Stimulated activated CD4-positive, alpha-beta T cell treated with anti-CD3 and anti-CD28 coated beads, Interleukin-1b, Interleukin-23, amount 100 ng/mL, for 24 hours (primary cell): ENCODE measurements at regions not wholly inside any gene's neighbourhood (a gene's known extent, or its start where the extent isn't known, plus 50 kb on each side); places are given as distances from the start of the nearest gene placed in this dataset.

Experiments used
- DNase-seq, 4 experiments: peaks; one replicate each; pipeline ENCODE4 v3.0.0-alpha.2; 2020; ENCODE audit warnings: low read depth in 4 of 4, low spot score in 1 of 4

DNA sequence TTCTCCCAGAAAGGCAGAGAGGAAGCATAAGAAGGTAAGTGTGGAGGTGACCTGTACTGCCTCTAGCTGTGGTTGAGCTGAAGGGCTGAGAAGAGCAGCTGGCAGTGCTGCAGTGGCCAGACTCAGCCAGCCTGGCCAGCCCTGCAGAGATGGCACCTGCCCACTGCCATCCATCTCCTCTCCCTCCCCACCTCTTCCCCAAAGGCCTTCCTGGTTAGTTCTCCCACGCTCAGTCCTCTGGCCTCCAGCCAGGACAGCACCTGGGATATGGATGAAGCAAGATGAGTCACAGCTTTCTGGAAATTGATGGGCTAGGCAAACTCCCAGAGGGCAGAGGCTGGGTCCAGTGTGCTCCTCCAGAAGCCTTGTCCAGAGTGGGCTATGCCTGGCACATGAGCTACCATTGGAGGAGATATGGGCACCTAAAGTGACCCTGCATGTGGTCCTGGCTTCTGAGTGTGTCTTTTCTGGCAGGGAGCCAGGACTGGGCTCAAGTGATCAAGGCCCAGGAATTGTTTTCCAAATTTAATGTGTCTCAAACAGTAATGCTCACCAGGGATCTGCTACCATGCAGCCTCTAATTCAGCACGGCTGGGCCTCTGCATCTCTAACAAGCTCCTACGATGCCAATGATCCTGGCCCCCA, 81.0 kb upstream of the CACUL1 start:
- no peak for DNase-seq

DNA sequence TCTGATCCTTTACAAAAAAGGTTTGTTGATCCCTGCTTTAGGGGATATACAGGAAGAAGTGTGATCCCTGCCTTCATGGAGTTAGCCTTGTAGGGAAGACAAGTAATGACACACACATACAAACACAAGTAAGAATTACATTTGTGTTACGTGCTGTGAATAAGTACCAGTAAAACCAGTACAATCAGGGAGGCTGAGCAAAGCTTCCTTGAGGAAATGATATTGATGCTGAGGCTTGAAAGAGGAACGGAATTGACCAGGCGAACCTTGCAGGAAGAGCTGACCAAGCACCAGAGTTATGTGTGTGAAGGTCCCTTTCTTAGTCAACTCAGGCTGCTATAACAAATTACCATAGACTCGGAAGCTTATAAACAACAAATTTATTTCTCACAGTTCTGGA, 83.6 kb upstream of the CACUL1 start:
- DNase-seq, result no peak

DNA sequence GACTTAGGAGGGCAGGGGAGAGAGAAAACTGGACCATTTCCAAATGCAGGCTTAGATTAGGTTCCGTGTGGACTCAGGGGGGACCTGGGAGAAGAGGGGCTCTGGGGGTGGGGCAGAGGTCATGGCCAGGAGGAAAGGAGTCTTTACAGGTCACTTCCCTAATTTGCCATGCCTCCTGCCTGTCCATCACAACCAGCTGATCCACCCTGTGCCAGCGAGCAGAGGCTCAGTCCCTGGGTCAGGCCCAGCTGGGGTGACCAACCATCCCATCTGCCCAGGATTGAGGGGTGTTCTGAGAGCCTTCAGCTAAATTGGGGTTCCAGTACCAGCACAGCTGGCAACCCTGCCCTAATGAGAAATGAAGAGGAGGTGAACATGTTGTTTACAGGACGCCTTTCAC, 84.6 kb upstream of the CACUL1 start:
- DNase-seq, result no peak

DNA sequence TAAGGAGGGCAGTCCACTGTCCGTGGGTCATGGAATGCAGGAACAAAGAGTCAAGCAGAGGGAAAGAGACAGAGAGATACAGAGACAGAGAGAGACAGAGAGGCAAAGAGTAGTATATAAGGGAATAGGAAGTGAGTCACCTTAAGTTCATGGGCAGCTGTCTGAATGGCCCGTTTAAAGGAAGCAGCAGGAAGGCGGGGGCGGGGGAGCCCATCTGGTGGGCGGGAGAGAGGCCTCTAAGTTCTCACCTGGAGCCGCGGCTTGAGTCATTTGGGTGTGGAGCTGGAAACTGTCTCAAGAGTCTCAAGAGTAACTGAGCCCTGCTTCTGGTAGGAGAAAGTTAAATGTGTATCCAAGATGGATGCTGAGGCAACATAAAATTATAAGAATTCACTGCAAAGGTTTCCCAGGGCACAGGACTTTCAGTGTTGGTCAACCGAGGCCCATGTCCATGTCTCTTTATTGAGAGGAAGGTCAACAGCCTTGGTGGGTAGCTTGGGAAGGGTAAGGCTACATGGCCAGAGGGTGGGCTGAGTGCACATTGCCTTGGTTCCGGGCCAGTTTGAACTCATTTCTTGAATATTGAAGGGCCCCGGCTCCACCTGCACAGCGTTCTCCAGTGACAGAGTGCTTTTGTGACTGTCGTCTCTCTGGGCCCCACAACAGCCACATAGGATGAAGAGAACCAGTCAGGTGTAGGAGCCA, 85.5 kb upstream of the CACUL1 start:
- peak in 3 of 4 experiments; percentile 12 to 62 (median 28) for DNase-seq

DNA sequence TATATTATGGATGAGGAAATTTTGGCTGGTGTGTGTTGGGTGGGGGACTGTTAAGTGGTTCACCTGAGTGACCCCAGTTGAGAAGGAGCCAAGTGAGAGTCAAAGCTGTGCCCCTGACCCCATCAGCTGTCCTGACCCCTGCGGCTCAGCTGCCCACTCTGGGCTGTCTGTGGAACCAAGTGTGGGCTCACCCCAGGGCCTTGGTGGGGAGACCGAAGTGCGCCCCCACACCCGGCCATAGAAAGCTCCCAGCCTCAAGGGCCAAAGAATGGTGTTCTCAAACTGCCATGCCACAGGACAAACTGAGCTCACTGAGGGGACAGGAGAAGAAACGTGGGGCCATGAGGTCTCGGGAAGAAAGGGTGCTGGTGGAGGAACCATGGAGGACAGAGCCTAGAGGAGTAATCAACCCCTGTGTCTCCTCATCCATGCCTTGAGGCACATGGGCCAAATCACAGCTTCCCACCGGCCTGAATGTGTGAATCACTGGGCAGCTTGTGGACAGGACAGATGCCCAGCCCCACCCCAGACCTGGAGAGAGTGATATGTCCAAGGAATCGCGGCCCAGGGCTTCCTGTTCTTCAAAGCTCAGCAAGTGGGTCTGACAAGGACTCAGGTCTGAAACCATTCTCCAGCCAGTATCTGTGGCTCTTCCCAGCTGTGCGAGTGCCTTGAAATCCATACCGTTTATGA, 86.2 kb upstream of the CACUL1 start:
- no peak for DNase-seq

DNA sequence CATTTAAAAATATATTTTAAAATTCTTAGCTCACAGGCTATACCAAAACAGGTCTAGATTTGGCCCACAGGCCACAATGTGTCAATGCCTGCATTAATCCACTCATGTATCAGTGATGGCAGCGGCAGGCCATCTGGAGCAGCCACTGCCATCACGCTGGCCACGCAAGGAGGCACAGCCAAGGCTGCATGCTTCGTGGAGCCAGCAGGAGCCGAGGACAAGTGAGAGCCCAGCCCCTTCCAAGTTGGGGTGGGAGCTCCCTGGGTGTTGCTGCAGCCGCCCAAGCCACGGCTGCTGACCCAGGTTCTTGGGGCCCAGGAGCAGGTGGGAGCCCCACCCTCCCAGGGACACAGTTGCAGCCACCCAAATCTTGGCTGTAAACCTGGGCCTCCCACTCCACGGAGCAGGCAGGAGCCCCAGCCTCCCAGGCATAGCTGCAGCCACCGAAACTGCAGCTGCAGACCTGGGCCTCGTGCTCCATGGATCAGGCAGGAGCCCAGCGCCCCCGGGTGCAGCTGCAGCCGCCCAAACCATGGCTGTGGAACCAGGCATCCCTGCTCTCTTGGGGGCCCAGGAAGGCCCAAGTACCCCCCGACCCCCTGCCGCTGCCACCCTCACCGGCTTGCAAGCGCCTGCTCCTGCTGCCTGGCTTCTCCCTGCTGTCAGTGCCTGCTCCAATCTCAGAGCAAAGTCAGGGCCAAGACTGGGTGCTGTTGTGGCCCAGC, 87.3 kb upstream of the CACUL1 start:
- no peak for DNase-seq

DNA sequence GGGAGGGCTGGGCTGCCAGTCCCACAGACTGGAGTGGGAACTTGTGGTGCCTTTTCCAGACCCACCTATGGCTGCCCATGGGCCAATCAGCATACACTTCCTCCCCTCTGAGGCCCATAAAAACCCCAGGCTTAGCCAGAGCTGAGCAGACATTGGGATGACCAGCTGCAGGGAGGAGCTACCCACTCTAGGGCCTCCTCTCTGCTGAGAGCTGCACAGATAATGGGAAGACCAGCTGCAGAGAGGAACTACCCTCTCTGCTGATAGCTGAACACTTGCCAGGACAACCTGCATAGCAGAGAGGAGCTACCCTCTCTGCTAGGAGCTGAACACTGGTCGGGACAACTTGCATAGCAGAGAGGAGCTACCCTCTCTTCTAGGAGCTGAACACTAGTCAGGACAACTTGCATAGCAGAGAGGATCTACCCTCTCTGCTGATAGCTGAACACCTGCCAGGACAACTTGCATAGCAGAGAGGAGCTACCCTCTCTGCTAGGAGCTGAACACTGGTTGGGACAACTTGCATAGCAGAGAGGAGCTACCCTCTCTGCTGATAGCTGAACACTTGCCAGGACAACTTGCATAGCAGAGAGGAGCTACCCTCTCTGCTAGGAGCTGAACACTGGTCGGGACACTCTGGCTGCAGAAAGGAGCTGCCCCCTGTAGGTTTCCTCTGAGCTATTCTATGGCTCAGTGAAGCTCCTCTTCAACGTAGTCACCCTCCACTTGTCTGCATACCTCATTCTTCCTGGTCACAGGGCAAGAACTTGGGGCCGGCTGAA, 88.3 kb upstream of the CACUL1 start:
- DNase-seq, result no peak

DNA sequence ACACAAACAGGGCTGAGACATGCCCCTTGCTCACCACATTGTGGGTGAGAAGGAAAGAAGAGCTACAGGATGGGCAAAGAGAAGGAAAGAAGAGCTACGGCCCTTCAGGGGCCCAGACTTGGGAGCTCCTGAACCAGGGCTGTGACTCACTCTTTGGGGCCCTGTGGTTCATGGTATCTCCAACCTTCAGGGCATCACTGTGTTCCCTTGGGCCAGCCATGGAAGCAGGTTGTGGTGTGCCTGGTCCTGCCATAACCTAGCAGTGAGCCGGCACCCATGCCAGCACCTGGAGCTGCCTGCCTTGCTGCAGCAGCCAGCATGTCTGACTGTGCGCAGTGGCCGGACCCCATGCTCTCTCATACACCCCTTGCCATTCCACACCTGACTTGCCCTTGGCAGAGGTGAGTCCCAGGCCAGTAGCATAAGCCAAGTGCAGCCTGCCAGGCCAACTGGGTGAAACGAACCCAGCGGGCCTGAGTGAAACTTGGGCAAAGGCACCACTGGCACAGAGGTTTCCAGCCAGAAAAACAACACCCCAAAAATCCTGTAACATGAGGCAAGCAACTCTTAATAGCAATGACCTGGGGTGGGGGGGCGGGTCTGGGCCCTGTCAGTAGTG, 89.0 kb upstream of the CACUL1 start:
- DNase-seq, result no peak

DNA sequence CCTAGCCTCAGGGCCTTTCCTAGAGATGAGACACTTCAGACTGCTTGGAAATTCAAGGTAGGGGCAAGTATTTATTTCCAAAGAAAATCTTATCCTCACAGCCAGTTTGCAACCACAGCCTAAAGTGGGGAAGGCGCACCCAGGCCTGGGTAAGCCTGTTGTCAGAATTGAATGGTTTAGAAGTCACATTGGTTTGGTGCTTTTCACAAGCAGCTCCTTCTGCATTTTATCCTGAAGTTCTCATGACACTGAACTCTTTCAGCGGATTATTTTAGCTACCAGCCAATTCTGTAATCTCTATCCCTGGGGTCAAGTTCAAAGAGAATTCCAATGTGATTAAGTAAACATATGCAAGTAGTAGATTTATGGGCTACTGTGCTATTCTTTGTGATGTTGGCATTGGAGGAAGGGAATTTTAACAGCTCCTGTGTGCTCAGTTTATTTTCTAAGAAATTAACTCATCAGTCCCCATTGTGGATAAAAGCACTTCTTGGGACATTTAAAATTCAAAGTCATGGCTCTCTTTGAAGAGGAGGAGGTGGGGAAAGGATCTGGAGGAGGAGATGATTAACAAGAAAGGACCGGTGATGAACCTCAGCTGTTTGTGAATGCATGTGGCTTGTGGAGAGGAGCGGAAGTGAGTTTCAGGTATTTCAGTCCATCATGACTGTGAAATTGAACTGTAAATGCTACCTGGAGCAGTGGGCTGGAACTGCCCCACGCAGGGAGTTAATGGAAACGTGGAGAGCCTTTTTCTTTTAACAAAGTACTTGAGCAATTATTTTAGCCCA, 90.2 kb upstream of the CACUL1 start:
- DNase-seq, result no peak

DNA sequence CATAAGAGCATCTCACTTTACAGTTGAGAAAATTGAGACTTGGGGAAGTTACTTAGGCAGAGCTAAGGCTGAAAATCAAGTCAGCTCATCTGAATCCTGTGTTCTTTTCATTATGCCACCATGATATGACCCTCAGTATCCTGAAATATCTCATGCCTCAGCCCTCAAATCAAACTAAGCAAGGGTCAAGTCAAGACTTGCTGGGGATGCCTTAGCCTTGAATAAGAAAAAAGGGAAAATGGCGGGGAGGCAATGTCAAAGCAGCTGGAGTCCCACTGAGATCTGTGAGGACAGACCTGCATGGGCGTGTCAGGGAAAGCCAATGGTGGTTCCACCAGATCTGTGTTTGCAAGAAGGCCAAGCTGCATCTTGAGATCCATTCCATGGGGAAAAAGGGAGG, 91.0 kb upstream of the CACUL1 start:
- DNase-seq, result no peak

DNA sequence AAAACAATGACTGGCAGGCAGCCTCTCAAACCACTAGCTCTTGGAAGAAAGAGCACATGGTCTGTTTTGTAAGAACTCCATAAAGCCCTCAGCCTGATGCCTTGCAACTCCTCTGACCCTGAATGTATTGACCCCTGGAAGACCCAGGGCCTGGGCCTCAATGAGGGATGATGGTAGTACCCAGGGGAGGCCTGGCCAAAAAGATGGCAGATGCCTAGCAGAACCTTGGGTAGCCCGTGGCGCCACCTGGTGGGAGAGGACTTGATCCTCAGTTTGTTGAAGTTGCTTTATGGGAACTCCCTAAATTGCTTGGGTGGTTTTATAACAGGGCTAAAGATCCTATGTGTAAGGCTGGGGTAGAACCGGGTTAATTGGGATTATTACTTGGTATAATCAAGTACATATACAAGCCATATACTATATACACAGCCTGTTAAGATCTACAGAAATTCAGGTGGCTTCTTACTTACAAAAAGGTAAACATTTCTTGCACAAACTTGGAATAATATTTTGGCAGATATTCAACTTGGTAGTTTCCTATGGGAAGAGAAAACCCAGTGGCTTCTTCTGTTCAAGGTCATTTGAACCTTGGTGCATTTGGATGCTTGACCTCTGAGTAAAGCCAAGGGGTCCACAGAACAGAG, 95.8 kb upstream of the CACUL1 start:
- peak; percentile 34 to 65 (median 56) for DNase-seq

DNA sequence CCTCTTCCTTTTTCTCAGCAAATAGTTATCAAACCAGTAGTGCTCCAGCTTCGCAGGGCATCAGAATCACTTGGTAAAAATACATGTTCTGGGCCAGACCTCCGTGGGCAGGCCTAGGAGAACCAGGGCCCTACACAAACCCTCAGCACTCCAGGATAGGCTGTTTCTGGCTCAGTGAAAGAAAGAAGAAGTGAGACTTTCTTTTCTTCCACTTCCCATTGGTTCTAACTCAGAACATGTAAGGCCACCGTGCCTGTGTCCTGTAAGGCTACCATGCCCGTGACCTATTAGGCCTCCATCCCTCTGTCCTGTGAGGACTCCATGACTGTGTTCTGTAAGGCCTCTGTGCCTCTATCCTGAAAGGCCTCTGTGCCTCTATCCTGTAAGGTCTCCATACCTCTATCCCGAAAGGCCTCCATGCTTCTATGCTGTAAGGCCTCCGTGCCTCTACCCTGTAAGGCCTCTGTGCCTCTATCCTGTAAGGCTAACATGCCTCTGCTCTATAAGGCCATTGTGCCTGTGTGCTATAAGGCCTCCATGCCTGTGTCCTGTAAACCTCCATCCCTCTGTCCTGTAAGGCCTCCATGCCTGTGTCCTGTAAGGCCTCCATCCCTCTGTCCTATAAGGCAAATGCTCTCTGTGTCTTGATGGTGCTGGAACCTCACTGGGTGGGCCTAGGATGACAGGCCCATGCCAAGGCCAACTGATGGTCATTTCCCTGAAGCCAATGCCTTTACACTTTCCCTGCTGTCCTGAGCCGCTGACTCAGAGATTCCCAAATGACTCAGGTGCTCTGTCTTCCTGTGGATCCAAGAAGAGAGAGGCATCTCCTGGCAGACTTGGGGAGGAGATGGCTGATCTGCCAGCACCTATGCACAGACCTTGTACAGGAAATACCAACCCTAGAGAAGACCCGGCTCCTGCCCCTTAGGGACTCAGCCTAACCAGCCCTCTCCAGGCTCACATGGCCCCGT, 96.6 kb upstream of the CACUL1 start:
- no peak for DNase-seq

DNA sequence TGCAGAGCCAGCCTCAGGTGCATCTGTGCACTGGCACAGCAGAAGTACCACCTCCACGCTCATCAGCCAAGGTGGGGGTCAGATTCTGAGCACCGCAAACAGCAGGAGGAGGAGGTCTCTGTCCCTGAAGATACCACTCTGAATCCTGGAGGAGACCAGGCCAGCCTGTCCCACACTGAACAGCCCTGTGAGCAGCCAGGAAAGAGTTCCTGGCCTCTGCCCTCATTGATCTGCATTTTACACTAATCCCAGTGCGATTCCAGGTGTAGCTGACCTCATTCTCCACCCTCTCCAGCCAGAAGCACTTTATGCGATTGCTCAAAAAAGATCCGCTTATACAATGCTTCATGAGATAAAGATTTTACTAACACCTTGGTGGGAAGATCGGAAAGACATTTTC, 99.1 kb upstream of the CACUL1 start:
- DNase-seq, result no peak

DNA sequence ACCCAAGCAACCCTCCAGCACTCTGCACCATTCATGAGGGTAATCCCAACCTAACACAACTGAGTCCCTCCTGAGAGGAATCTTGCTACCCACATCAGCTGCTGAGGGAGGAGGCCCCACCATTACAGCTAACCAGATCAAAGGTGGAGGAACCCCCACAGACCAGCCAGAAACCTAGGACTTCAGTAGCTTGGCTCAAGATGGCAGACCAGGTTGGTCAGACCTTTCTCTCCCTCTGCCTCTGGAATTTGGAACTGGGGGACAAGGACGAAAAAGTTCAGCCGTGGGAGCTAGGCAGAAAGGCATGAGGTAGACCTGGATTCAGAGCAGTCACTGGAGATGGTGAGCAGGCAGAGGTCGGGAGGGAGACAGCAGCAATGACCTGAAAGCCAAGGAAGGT, 101.3 kb upstream of the CACUL1 start:
- DNase-seq, result no peak

DNA sequence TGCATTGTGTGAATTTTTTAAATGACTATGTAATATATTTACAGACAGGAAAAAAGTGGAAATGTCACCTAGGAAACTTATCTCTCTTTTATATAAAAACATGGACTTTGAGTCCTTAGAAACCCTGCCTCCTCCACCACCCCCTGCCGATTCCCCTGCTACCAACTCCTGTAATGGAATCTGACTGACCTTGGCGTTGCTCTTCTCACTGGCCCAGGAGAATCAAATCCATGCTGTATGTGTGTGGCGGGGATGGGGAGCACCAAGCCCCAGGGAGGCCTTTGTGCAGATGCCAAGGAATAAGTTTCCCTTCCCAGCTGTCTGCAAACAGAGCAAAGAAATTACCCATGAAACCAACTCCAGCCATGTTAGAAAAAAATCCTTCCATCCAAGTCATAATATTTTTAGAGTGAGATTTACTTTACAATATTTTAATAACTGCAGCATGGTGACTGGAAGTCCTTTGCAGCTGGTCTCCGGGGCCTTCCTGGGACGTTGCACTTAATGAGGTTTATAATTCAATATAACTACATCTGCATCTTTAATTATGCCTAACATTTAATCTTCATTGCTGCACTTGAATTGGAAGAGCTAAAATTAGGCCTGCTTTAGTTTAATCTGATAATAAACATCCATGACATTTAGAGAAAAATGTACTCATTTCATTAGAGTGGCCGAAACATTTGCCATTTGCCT, 111.4 kb upstream of the CACUL1 start:
- no peak for DNase-seq

DNA sequence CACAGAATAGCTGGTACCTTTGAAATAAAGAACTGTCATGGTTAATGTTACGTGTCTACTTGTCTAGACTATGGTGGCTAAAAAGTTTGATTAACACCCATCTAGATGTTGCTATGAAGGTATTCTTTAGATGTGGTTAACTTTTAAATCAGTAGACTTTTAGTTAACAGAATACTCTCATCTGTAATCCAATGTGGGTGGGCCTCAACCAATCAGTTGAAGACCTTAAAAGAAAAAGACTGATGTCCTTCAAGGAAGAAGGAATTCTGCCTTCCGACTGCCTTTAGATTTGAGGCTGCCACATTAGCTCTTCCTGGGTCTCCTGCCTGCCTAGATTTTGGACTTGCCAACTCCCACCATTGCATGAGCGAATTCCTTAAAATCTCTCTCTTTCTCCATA, 113.0 kb upstream of the CACUL1 start:
- no peak for DNase-seq

DNA sequence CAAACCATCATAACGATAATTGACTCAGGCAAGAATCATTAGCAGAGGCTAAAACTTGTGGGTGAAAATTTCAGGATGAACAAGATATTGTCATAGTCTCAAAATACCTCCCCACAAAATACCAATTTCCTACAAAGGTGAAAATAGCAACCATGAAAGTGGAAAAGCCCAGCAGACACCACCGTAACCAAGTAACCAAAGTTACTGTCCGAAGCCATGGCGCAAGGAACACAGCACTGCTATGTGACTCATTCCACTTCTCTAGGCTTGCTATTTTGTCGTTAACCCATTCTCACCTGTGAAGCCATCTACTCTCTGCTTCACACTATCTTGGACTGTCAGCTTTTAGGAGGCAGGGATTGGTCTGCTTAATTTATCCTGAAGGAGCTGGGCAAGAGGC, 113.8 kb upstream of the CACUL1 start:
- no peak for DNase-seq
